ENCODE measurements at regions not wholly inside any gene's neighbourhood (a gene's known extent, or its start where the extent isn't known, plus 50 kb on each side); places are given as distances from the start of the nearest gene placed in this dataset.

- no peak for DNase-seq
Measured at GRCh38 chr2:181252262-181253148, 204.7 kb upstream of the ITGA4 start.

- DNase-seq, result no peak
Measured at GRCh38 chr2:181253438-181253837, 203.7 kb upstream of the ITGA4 start.

GRCh38 chr2:181255651-181256050, 201.5 kb upstream of the ITGA4 start:
- no peak for DNase-seq

GRCh38 chr2:181258720-181259119, 198.5 kb upstream of the ITGA4 start:
- DNase-seq, result no peak

- DNase-seq, result no peak
Measured at GRCh38 chr2:181262782-181263181, 194.4 kb upstream of the ITGA4 start.

GRCh38 chr2:181264001-181264400, 193.2 kb upstream of the ITGA4 start:
- DNase-seq, result no peak

GRCh38 chr2:181264441-181264840, 192.7 kb upstream of the ITGA4 start:
- no peak for DNase-seq

GRCh38 chr2:181266614-181267013, 190.6 kb upstream of the ITGA4 start:
- DNase-seq, result no peak

- DNase-seq, result no peak
Measured at GRCh38 chr2:181268174-181268867, 188.9 kb upstream of the ITGA4 start.

GRCh38 chr2:181273986-181274385, 183.2 kb upstream of the ITGA4 start:
- DNase-seq, result no peak

- DNase-seq, result no peak
Measured at GRCh38 chr2:181275643-181276070, 181.5 kb upstream of the ITGA4 start.

- DNase-seq, result no peak
Measured at GRCh38 chr2:181281206-181281832, 175.9 kb upstream of the ITGA4 start.

- DNase-seq, result no peak
Measured at GRCh38 chr2:181285116-181285515, 172.1 kb upstream of the ITGA4 start.

- DNase-seq, result no peak
Measured at GRCh38 chr2:181289698-181290097, 167.5 kb upstream of the ITGA4 start.

- DNase-seq, result no peak
Measured at GRCh38 chr2:181290182-181290581, 167.0 kb upstream of the ITGA4 start.

GRCh38 chr2:181294979-181295378, 162.2 kb upstream of the ITGA4 start:
- DNase-seq, result no peak

- no peak for DNase-seq
Measured at GRCh38 chr2:181300600-181301291, 156.4 kb upstream of the ITGA4 start.

GRCh38 chr2:181304011-181304844, 153.0 kb upstream of the ITGA4 start:
- no peak for DNase-seq

GRCh38 chr2:181305301-181306123, 151.7 kb upstream of the ITGA4 start:
- no peak for DNase-seq

- no peak for DNase-seq
Measured at GRCh38 chr2:181306785-181307184, 150.4 kb upstream of the ITGA4 start.
